ENCODE measurements at regions not wholly inside any gene's neighbourhood (a gene's known extent, or its start where the extent isn't known, plus 50 kb on each side); places are given as distances from the start of the nearest gene placed in this dataset.

- peak overlapping the region; percentile 85 for H3K27ac ChIP-seq (ENCODE audit: poor library complexity, severe bottlenecking)
- peak; percentile 29; the same call in 2 of the 3 replicates for ATAC-seq (ENCODE audit: low read depth)
- TF ChIP-seq, protein P1, sequence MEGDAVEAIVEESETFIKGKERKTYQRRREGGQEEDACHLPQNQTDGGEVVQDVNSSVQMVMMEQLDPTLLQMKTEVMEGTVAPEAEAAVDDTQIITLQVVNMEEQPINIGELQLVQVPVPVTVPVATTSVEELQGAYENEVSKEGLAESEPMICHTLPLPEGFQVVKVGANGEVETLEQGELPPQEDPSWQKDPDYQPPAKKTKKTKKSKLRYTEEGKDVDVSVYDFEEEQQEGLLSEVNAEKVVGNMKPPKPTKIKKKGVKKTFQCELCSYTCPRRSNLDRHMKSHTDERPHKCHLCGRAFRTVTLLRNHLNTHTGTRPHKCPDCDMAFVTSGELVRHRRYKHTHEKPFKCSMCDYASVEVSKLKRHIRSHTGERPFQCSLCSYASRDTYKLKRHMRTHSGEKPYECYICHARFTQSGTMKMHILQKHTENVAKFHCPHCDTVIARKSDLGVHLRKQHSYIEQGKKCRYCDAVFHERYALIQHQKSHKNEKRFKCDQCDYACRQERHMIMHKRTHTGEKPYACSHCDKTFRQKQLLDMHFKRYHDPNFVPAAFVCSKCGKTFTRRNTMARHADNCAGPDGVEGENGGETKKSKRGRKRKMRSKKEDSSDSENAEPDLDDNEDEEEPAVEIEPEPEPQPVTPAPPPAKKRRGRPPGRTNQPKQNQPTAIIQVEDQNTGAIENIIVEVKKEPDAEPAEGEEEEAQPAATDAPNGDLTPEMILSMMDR (IDR thresholded peaks at IDR 0.05; ENCODE audit: poor library complexity, severe bottlenecking): no peak
- DNase-seq (ENCODE audit: low spot score): no peak
- H3K27me3 ChIP-seq (ENCODE audit: insufficient read depth, poor library complexity, severe bottlenecking): no peaks in the 10 kb centered on the region
- no peaks in the 10 kb centered on the region for H3K36me3 ChIP-seq (ENCODE audit: low read depth)
- H3K9me3 ChIP-seq (ENCODE audit: severe bottlenecking): no peaks in the 10 kb centered on the region
- H3K4me1 ChIP-seq (ENCODE audit: insufficient read depth, poor library complexity, severe bottlenecking): peaks cover 32% of the 10 kb centered on the region
- no peak overlapping the region for H3K4me3 ChIP-seq (ENCODE audit: severe bottlenecking)
These were observed 53.3 kb upstream of the PRDM11 start for GRCh38 chr11:45092901-45093760.

DNA sequence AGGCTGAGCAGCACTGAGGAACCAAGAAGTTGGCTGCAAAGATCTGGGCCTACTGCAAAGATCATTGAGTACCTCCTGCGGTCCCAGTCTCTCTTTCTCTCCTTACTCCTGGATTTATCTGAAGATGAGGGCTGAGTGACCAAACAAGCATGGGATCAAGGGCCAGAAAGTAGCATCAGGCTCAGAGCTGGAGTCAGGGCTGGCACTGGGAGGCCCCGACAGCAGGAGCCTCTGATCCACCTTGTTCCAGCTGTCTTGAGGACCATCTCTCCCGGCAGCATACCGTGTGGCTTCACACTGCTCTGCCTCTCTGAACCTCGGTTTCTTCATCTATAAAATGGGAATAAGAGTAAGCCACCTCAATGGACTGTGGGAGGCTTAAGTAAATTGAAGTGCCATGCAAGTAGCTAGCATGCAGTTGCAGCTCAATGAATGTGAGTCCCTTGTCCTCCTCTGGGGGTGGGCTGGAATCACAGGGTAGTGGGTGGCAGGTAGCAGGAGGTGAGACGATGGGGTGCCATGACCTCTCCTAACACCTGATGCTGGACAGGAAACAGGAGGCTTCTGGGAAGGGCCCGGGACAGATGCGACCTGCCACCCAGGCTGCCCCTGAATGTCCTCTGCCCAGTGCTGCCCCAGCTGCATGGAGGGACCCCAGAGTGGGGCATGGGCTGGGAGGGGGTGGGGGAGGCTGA is 52.5 kb upstream of the PRDM11 start:
- no peak for DNase-seq (ENCODE audit: low spot score)
- TF ChIP-seq, protein P1 (IDR thresholded peaks at IDR 0.05; ENCODE audit: poor library complexity, severe bottlenecking): no peak
- ATAC-seq (ENCODE audit: low read depth): no peak

DNA sequence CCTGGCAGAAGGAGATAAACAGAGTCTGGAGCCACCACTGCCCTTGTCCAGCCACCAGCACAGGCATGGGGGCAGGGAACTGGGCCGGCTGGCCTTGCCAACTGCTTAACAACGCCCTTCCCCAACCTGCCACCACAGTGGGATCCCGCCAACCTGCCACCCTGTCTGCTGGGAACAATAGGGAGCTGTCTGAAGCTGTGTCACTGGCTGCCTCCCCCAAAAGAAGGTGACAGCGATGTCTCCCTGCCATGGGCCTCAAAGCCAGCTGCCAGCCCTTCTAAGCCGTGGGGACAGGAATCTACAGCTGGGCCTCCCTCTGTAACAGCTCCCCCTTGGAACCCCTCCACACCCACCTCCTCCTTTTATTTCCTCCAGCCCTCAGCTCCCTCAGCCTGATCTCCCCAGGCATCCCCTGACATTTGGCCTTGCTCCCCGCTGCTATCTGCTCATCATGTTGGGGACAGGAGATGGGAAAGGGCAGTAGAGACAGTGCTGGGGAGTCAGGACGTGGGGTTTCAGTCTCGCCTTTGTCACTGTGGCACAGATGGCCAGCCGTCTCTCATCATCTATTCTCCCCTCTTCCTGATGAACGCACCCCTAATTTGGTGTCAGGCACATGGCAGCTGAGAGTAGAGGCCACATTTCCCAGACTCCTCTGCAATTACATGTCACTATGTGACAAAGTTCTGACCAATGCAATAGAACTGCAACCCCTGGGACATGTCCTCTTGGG is 51.3 kb upstream of the PRDM11 start:
- H3K36me3 ChIP-seq (ENCODE audit: low read depth): no peaks in the 10 kb centered on the region
- H3K9me3 ChIP-seq (ENCODE audit: severe bottlenecking): no peaks in the 10 kb centered on the region
- no peak overlapping the region for H3K27ac ChIP-seq (ENCODE audit: poor library complexity, severe bottlenecking)
- TF ChIP-seq, protein P1 (IDR thresholded peaks at IDR 0.05; ENCODE audit: poor library complexity, severe bottlenecking): no peak
- no peak for ATAC-seq (ENCODE audit: low read depth)
- no peaks in the 10 kb centered on the region for H3K27me3 ChIP-seq (ENCODE audit: insufficient read depth, poor library complexity, severe bottlenecking)
- H3K4me1 ChIP-seq (ENCODE audit: insufficient read depth, poor library complexity, severe bottlenecking): peaks cover 17% of the 10 kb centered on the region
- no peak for DNase-seq (ENCODE audit: low spot score)
- H3K4me3 ChIP-seq (ENCODE audit: severe bottlenecking): no peak overlapping the region

More for the DNA sequence above, 52.5 kb upstream of the PRDM11 start:
- Histone ChIP-seq H3K9me3 (ENCODE audit: severe bottlenecking) (no peaks in the 10 kb centered on the region), H3K36me3 (ENCODE audit: low read depth) (no peaks in the 10 kb centered on the region), H3K4me3 (ENCODE audit: severe bottlenecking) (no peak overlapping the region), H3K27ac (ENCODE audit: poor library complexity, severe bottlenecking) (peak overlapping the region; percentile 85), H3K4me1 (ENCODE audit: insufficient read depth, poor library complexity, severe bottlenecking) (peaks cover 29% of the 10 kb centered on the region), H3K27me3 (ENCODE audit: insufficient read depth, poor library complexity, severe bottlenecking) (no peaks in the 10 kb centered on the region)

DNA sequence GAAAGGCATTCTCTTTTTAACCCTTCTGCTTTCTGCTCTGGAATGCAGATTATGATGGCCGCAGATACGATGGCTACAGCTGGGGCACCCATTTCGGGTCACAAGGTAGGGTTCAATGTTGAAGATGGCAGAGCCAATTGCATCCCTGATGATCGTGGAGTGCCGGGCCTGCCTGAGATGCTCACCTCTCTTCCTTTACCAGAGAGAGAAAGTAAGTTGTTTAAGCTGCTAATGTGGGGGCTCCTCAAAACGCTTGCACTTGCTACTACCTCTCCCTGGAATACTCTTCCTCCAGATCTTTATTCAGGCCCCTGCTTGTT is 50.8 kb upstream of the PRDM11 start:
- DNase-seq (ENCODE audit: low spot score): no peak
- Histone ChIP-seq H3K4me3 (ENCODE audit: severe bottlenecking) (no peak overlapping the region), H3K27ac (ENCODE audit: poor library complexity, severe bottlenecking) (no peak overlapping the region), H3K4me1 (ENCODE audit: insufficient read depth, poor library complexity, severe bottlenecking) (peaks cover 15% of the 10 kb centered on the region), H3K27me3 (ENCODE audit: insufficient read depth, poor library complexity, severe bottlenecking) (no peaks in the 10 kb centered on the region), H3K9me3 (ENCODE audit: severe bottlenecking) (no peaks in the 10 kb centered on the region), H3K36me3 (ENCODE audit: low read depth) (no peaks in the 10 kb centered on the region)
- TF ChIP-seq, protein P1 (IDR thresholded peaks at IDR 0.05; ENCODE audit: poor library complexity, severe bottlenecking): no peak
- ATAC-seq (ENCODE audit: low read depth): no peak

All from RWPE2 (cell line).